22Rv1 (cell line): ENCODE measurements at regions not wholly inside any gene's neighbourhood (a gene's known extent, or its start where the extent isn't known, plus 50 kb on each side); places are given as distances from the start of the nearest gene placed in this dataset.

Experiments used
- H3K27ac ChIP-seq: fragments of 450-650 bp; 2 replicates; pipeline ENCODE4 v1.5.1; 2017
- ZFX ChIP-seq: fragments of 450-650 bp; IDR thresholded peaks from 2 replicates; pipeline ENCODE4 v1.6.1; 2017; ENCODE audit warnings: antibody characterized with exemption, borderline replicate concordance
- TF ChIP-seq, protein P1 (sequence below): fragments of 450-650 bp; IDR thresholded peaks from 2 replicates; pipeline ENCODE4 v1.5.1; 2017; ENCODE audit warnings: mild to moderate bottlenecking

DNA sequence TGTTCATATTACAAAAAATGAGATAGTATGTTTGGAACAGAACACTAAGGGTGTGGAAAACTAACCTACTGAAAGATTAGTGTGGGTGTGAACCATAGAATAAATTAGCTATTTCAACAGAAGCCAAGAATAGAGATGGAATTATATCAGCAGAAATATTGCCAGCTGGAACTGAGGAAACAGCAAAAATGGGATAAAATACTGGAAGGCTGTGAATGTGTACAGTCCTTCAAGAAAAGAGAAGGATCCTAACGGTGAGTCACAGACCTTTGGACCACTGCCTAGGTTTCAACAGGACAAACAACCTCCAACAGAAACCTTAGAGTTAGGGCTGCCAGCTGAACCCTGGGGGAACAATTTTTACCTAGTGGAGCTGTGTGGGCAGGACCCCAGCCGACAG, 395.0 kb downstream of the ZWINT start:
- no peak overlapping the region for H3K27ac ChIP-seq
- TF ChIP-seq ZFX: no peak
- TF ChIP-seq, protein P1, sequence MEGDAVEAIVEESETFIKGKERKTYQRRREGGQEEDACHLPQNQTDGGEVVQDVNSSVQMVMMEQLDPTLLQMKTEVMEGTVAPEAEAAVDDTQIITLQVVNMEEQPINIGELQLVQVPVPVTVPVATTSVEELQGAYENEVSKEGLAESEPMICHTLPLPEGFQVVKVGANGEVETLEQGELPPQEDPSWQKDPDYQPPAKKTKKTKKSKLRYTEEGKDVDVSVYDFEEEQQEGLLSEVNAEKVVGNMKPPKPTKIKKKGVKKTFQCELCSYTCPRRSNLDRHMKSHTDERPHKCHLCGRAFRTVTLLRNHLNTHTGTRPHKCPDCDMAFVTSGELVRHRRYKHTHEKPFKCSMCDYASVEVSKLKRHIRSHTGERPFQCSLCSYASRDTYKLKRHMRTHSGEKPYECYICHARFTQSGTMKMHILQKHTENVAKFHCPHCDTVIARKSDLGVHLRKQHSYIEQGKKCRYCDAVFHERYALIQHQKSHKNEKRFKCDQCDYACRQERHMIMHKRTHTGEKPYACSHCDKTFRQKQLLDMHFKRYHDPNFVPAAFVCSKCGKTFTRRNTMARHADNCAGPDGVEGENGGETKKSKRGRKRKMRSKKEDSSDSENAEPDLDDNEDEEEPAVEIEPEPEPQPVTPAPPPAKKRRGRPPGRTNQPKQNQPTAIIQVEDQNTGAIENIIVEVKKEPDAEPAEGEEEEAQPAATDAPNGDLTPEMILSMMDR: no peak

DNA sequence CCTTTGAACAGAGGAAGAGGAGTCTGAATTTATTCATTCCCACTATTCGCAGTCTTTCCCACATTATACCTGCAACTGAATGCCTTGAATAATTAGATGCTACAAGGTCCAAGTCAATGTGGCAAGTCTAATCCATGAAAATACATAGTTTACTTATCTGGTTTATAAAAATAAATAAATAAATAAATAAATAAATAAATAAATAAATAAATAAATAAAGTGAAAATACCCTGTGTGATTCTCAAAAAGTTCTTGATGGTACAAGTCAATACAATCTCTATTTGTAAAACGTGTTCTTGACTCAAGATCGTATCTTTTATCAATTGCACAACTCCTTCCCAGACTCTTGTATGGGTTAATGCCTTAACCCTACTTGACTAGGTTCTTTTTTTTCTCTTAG, 417.7 kb downstream of the ZWINT start:
- no peak for TF ChIP-seq ZFX
- TF ChIP-seq, protein P1: no peak
- H3K27ac ChIP-seq: no peak overlapping the region

DNA sequence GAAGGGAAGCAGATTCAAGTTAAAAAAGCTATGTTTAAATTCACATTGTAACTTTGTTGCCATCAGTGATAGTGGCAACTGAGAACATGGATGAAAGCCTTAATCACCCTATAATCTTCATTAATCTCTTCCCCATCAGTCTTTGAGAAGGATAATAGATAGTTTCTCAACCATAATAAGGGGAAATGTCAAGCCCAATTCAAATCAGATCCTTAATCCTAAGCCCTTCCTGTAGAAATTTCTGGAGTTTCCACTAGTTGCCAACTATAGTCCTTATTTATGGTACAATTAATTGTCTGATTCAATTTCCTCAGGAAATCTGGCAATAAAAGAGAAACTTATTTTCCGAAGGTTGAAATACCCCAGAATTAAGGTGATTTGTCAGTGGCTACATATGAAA, 431.8 kb downstream of the ZWINT start:
- TF ChIP-seq ZFX: no peak
- TF ChIP-seq, protein P1: no peak
- no peak overlapping the region for H3K27ac ChIP-seq

DNA sequence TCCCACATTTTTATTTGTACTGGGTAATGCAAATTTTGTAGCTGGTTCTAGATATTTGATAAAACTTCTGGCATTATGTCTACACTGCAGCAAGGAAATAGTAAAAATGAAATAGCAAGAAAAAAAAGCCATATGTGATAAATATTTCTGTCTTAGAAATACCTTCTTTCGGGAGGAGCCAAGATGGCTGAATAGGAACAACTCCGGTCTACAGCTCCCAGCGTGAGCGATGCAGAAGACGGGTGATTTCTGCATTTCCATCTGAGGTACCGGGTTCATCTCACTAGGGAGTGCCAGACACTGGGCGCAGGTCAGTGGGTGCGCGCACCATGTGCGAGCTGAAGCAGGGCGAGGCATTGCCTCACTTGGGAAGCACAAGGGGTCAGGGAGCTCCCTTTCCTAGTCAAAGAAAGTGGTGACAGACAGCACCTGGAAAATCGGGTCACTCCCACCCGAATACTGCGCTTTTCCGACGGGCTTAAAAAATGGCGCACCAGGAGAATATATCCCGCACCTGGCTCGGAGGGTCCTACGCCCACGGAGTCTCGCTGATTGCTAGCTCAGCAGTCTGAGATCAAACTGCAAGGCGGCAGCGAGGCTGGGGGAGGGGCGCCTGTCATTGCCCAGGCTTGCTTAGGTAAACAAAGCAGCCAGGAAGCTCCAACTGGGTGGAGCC, 461.4 kb downstream of the ZWINT start:
- peak overlapping the region; percentile 35; the same call in 1 of the 2 replicates for H3K27ac ChIP-seq

DNA sequence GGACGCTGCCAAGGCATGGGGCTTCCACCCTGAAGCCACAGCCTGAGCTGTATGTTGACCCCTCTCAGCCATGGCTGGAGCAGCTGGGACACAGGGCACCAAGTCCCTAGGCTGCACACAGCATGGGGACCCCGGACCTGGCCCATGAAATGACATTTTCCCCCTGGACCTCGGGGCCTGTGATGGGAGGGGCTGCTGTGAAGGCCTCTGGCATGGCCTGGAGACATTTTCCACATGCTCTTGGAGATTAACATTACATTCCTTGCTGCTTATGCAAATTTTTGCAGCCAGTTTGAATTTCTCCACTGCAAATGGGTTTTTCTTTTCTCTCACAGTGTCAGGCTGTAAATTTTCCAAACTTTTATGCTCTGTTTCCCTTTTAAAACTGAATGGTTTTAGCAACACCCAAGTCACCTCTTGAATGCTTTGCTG, 463.6 kb downstream of the ZWINT start:
- no peak overlapping the region for H3K27ac ChIP-seq
- TF ChIP-seq, protein P1: no peak
- no peak for TF ChIP-seq ZFX

DNA sequence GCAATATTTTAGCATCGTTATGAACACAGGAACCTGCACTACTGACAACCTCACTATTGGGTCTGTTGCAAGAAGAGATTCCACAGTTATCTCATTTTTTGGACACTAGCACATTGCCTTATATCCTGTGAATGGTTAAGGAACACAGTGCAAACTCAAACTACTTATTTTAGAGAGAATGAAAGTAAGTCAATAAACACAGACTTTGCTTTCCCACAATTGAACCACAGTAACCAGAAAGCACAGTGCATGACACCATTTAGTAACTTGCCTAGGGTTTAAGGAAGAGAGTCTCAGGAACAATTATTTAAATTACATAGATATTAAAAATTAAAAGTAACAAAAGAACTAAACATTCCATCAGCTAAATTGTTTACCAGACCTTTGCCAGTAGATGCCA, 468.8 kb downstream of the ZWINT start:
- TF ChIP-seq, protein P1: no peak
- no peak for TF ChIP-seq ZFX
- H3K27ac ChIP-seq: no peak overlapping the region

DNA sequence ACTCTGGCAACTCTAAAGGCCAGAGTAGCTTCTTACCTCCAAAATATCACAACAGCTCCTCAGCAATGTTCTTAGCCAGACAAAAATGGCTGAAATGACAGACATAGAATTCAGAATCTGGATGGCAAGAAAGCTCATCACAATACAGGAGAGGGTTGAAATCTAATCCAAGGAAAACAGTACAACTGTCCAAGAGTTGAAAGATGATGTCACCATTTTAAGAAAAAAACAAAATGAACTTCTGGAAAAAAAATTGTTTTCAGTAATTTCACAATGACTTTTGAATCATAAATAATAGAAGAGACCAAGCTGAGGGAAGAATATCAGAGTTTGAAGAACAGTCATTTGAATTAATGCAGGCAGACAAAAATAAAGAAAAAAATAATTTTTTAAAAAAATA, 479.5 kb downstream of the ZWINT start:
- no peak overlapping the region for H3K27ac ChIP-seq
- TF ChIP-seq ZFX: no peak
- TF ChIP-seq, protein P1: no peak

DNA sequence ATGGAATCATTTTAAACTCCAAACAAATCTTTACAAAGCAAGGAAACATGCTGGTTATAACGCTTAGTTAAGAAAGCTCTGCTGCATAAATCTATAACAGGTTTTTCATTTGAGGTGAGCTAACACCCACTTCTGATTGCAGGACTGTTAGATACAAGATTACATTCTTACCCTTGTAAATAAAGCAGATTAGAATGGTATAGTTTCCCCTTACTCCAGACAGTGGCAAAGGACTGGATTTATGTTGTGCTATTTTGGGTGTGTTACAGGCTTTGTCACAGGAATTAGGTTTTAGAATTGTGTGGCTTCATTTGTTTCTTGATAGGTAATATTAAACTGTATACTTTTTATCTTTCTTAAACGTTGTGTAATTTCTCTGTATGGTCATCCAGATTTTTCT, 487.6 kb downstream of the ZWINT start:
- no peak overlapping the region for H3K27ac ChIP-seq
- TF ChIP-seq, protein P1: no peak
- no peak for TF ChIP-seq ZFX
